T-helper 2 cell treated with Interferon-gamma antibody and Interleukin-4, amounts not matched to agents 5 μg/mL and 100 μg/mL, for 36 hours (primary cell): ENCODE measurements at regions not wholly inside any gene's neighbourhood (a gene's known extent, or its start where the extent isn't known, plus 50 kb on each side); places are given as distances from the start of the nearest gene placed in this dataset.

Experiments used
- DNase-seq: peaks from one replicate; pipeline ENCODE4 v3.0.0; 2021; ENCODE audit warnings: low spot score
- H3K27ac Mint-ChIP-seq: one replicate; pipeline ENCODE4 v1.8.0; 2021; ENCODE audit warnings: mild to moderate bottlenecking, mixed read lengths
- H3K27me3 Mint-ChIP-seq: one replicate; pipeline ENCODE4 v1.8.0; 2021; ENCODE audit warnings: low read depth, mixed read lengths
- H3K36me3 Mint-ChIP-seq: one replicate; pipeline ENCODE4 v1.8.0; 2021; ENCODE audit warnings: low read depth, mixed read lengths
- H3K4me1 Mint-ChIP-seq: one replicate; pipeline ENCODE4 v1.8.0; 2021; ENCODE audit warnings: low read depth, mixed read lengths
- H3K4me3 Mint-ChIP-seq: one replicate; pipeline ENCODE4 v1.8.0; 2022; ENCODE audit warnings: mild to moderate bottlenecking, moderate library complexity, mixed read lengths
- H3K9me3 Mint-ChIP-seq: one replicate; pipeline ENCODE4 v1.8.0; 2021; ENCODE audit warnings: mixed read lengths

- H3K4me3 Mint-ChIP-seq: no peak overlapping the region
- H3K27ac Mint-ChIP-seq: no peak overlapping the region
- H3K27me3 Mint-ChIP-seq: no peaks in the 10 kb centered on the region
- no peaks in the 10 kb centered on the region for H3K4me1 Mint-ChIP-seq
- no peaks in the 10 kb centered on the region for H3K9me3 Mint-ChIP-seq
- no peaks in the 10 kb centered on the region for H3K36me3 Mint-ChIP-seq
- DNase-seq: no peak
Observed at GRCh38 chr12:69019082-69019481, 86.1 kb upstream of the CPM start.

- H3K27me3 Mint-ChIP-seq: no peaks in the 10 kb centered on the region
- no peaks in the 10 kb centered on the region for H3K36me3 Mint-ChIP-seq
- H3K4me3 Mint-ChIP-seq: no peak overlapping the region
- DNase-seq: no peak
- no peaks in the 10 kb centered on the region for H3K4me1 Mint-ChIP-seq
- no peaks in the 10 kb centered on the region for H3K9me3 Mint-ChIP-seq
- H3K27ac Mint-ChIP-seq: no peak overlapping the region
Observed at GRCh38 chr12:69019910-69020309, 86.9 kb upstream of the CPM start.

- Mint-ChIP-seq H3K4me1 (no peaks in the 10 kb centered on the region), H3K27ac (no peak overlapping the region), H3K4me3 (no peak overlapping the region), H3K36me3 (no peaks in the 10 kb centered on the region), H3K9me3 (no peaks in the 10 kb centered on the region), H3K27me3 (no peaks in the 10 kb centered on the region)
- DNase-seq: no peak
Observed at GRCh38 chr12:69022674-69023073, 89.7 kb upstream of the CPM start.

GRCh38 chr12:69023840-69024239, 90.9 kb upstream of the CPM start:
- H3K27ac Mint-ChIP-seq: no peak overlapping the region
- H3K27me3 Mint-ChIP-seq: no peaks in the 10 kb centered on the region
- no peaks in the 10 kb centered on the region for H3K4me1 Mint-ChIP-seq
- no peaks in the 10 kb centered on the region for H3K9me3 Mint-ChIP-seq
- H3K36me3 Mint-ChIP-seq: no peaks in the 10 kb centered on the region
- no peak for DNase-seq
- H3K4me3 Mint-ChIP-seq: no peak overlapping the region

- no peak for DNase-seq
- Mint-ChIP-seq H3K27ac (no peak overlapping the region), H3K4me3 (no peak overlapping the region), H3K27me3 (no peaks in the 10 kb centered on the region), H3K4me1 (no peaks in the 10 kb centered on the region), H3K36me3 (no peaks in the 10 kb centered on the region), H3K9me3 (no peaks in the 10 kb centered on the region)
Observed at GRCh38 chr12:69024413-69024812, 91.4 kb upstream of the CPM start.

GRCh38 chr12:69024907-69025306, 91.9 kb upstream of the CPM start:
- H3K4me1 Mint-ChIP-seq: no peaks in the 10 kb centered on the region
- no peak for DNase-seq
- H3K27me3 Mint-ChIP-seq: no peaks in the 10 kb centered on the region
- no peak overlapping the region for H3K27ac Mint-ChIP-seq
- H3K4me3 Mint-ChIP-seq: no peak overlapping the region
- H3K36me3 Mint-ChIP-seq: no peaks in the 10 kb centered on the region
- no peaks in the 10 kb centered on the region for H3K9me3 Mint-ChIP-seq

- Mint-ChIP-seq H3K27me3 (no peaks in the 10 kb centered on the region), H3K27ac (no peak overlapping the region), H3K36me3 (no peaks in the 10 kb centered on the region), H3K9me3 (no peaks in the 10 kb centered on the region), H3K4me3 (no peak overlapping the region), H3K4me1 (no peaks in the 10 kb centered on the region)
- no peak for DNase-seq
Observed at GRCh38 chr12:69026336-69026735, 93.4 kb upstream of the CPM start.

- no peak overlapping the region for H3K27ac Mint-ChIP-seq
- no peaks in the 10 kb centered on the region for H3K27me3 Mint-ChIP-seq
- no peak overlapping the region for H3K4me3 Mint-ChIP-seq
- H3K4me1 Mint-ChIP-seq: no peaks in the 10 kb centered on the region
- H3K36me3 Mint-ChIP-seq: no peaks in the 10 kb centered on the region
- DNase-seq: no peak
- H3K9me3 Mint-ChIP-seq: no peaks in the 10 kb centered on the region
Observed at GRCh38 chr12:69027411-69027881, 94.5 kb upstream of the CPM start.

- H3K4me1 Mint-ChIP-seq: no peaks in the 10 kb centered on the region
- peaks cover 4% of the 10 kb centered on the region for H3K27me3 Mint-ChIP-seq
- H3K4me3 Mint-ChIP-seq: no peak overlapping the region
- H3K27ac Mint-ChIP-seq: no peak overlapping the region
- no peaks in the 10 kb centered on the region for H3K36me3 Mint-ChIP-seq
- no peak for DNase-seq
- H3K9me3 Mint-ChIP-seq: no peaks in the 10 kb centered on the region
Observed at GRCh38 chr12:69028941-69029729, 96.2 kb upstream of the CPM start.

GRCh38 chr12:69030321-69030720, 97.3 kb upstream of the CPM start:
- H3K4me1 Mint-ChIP-seq: no peaks in the 10 kb centered on the region
- H3K27me3 Mint-ChIP-seq: peaks cover 5% of the 10 kb centered on the region
- no peaks in the 10 kb centered on the region for H3K9me3 Mint-ChIP-seq
- no peaks in the 10 kb centered on the region for H3K36me3 Mint-ChIP-seq
- no peak for DNase-seq
- H3K4me3 Mint-ChIP-seq: no peak overlapping the region
- no peak overlapping the region for H3K27ac Mint-ChIP-seq

- Mint-ChIP-seq H3K4me1 (no peaks in the 10 kb centered on the region), H3K27ac (no peak overlapping the region), H3K9me3 (no peaks in the 10 kb centered on the region), H3K27me3 (peaks cover 7% of the 10 kb centered on the region), H3K4me3 (no peak overlapping the region), H3K36me3 (no peaks in the 10 kb centered on the region)
- no peak for DNase-seq
Observed at GRCh38 chr12:69036533-69036932, 103.6 kb upstream of the CPM start.

GRCh38 chr12:69036999-69037398, 104.0 kb upstream of the CPM start:
- H3K27ac Mint-ChIP-seq: no peak overlapping the region
- no peak overlapping the region for H3K4me3 Mint-ChIP-seq

GRCh38 chr12:69039911-69040310, 106.9 kb upstream of the CPM start:
- no peak for DNase-seq
- Mint-ChIP-seq H3K27ac (no peak overlapping the region), H3K4me3 (no peak overlapping the region), H3K4me1 (no peaks in the 10 kb centered on the region), H3K27me3 (peaks cover 2% of the 10 kb centered on the region), H3K9me3 (no peaks in the 10 kb centered on the region), H3K36me3 (no peaks in the 10 kb centered on the region)

More at GRCh38 chr12:69036999-69037398, 104.0 kb upstream of the CPM start:
- DNase-seq: no peak
- Mint-ChIP-seq H3K36me3 (no peaks in the 10 kb centered on the region), H3K27me3 (peaks cover 7% of the 10 kb centered on the region), H3K4me1 (no peaks in the 10 kb centered on the region), H3K9me3 (no peaks in the 10 kb centered on the region)

GRCh38 chr12:69042557-69042956, 109.6 kb upstream of the CPM start:
- Mint-ChIP-seq H3K4me3 (no peak overlapping the region), H3K27me3 (no peaks in the 10 kb centered on the region), H3K27ac (no peak overlapping the region), H3K36me3 (no peaks in the 10 kb centered on the region), H3K9me3 (no peaks in the 10 kb centered on the region), H3K4me1 (no peaks in the 10 kb centered on the region)
- DNase-seq: no peak

- no peaks in the 10 kb centered on the region for H3K4me1 Mint-ChIP-seq
- no peaks in the 10 kb centered on the region for H3K27me3 Mint-ChIP-seq
Observed at GRCh38 chr12:69042970-69043369, 110.0 kb upstream of the CPM start.

More at GRCh38 chr12:69042970-69043369, 110.0 kb upstream of the CPM start:
- no peak for DNase-seq
- Mint-ChIP-seq H3K27ac (no peak overlapping the region), H3K36me3 (no peaks in the 10 kb centered on the region), H3K9me3 (no peaks in the 10 kb centered on the region), H3K4me3 (no peak overlapping the region)
